B cell (primary cell): ENCODE measurements at regions not wholly inside any gene's neighbourhood (a gene's known extent, or its start where the extent isn't known, plus 50 kb on each side); places are given as distances from the start of the nearest gene placed in this dataset.
"Not testable (repeated sequence)": the region's sequence is repeated elsewhere in the genome, so short reads cannot be mapped to it uniquely, and the experiment has no call there.

Experiments
- ATAC-seq: fragments of 200-7000 bp; cut with Tn5 transposase; one replicate; pipeline ENCODE4 v1.10.0; 2021; ENCODE audit warnings: low read depth, mild to moderate bottlenecking, moderate number of reproducible peaks, moderate library complexity
- CTCF ChIA-PET: fragments of 350-600 bp; sonication (Branson Sonifier 250); formaldehyde crosslinking; loops from one replicate; lab custom pipeline; 2021; ENCODE audit warnings: antibody characterized with exemption, inconsistent platforms; lab: Charles Lee
- POLR2A ChIA-PET: fragments of 350-600 bp; sonication (Branson Sonifier 250); formaldehyde crosslinking; loops from one replicate; lab custom pipeline; 2021; ENCODE audit warnings: antibody characterized with exemption; lab: Charles Lee
- DNase-seq: peaks from one replicate; pipeline ENCODE4 v3.0.0; 2013
- H2AFZ ChIP-seq: 2 replicates; pipeline ENCODE4 v1.6.1; 2012; ENCODE audit warnings: mild to moderate bottlenecking, low read depth, low read length; ENCODE audit not compliant: insufficient read depth, poor library complexity, severe bottlenecking
- H3K27ac ChIP-seq, 2 donors: 1 replicate in 1 of 2; 2 replicates in 1 of 2; pipeline ENCODE4 v1.5.1; 2012 to 2013; ENCODE audit warnings: low read length in 2 of 2, mild to moderate bottlenecking in 2 of 2, moderate library complexity in 1 of 2
- H3K27me3 ChIP-seq, 4 experiments: fragments of 200-600 bp in 1 of 4; sonication (generic) in 1 of 4; replicated peaks in 1 of 4; 1 replicate in 2 of 4; 2 replicates in 2 of 4; pipeline versions ENCODE4 v1.6.1 to v1.7.0; 2013 to 2016; ENCODE audit warnings: low read length in 3 of 4, mild to moderate bottlenecking in 2 of 4, mixed read lengths in 1 of 4, moderate library complexity in 1 of 4; ENCODE audit not compliant: insufficient read depth in 4 of 4, control insufficient read depth in 3 of 4; ENCODE audit errors: control extremely low read depth in 1 of 4
- H3K36me3 ChIP-seq, 2 experiments: replicated peaks in 1 of 2; 1 replicate in 1 of 2; 2 replicates in 1 of 2; pipeline versions ENCODE4 v1.6.1 to v1.7.1; 2013; ENCODE audit warnings: low read length in 1 of 2; ENCODE audit not compliant: insufficient read depth in 2 of 2, control insufficient read depth in 1 of 2; ENCODE audit errors: control extremely low read depth in 1 of 2, extremely low read depth in 1 of 2
- H3K4me1 ChIP-seq, 2 donors: fragments of 200-600 bp in 1 of 2; sonication (generic) in 1 of 2; 1 replicate in 1 of 2; 2 replicates in 1 of 2; pipeline versions ENCODE4 v1.5.1 to v1.6.1; 2013 to 2017; ENCODE audit warnings: low read length in 2 of 2; ENCODE audit not compliant: control insufficient read depth in 2 of 2, insufficient read depth in 2 of 2
- H3K4me2 ChIP-seq: replicated peaks from 2 replicates; pipeline ENCODE3; 2012; ENCODE audit warnings: mild to moderate bottlenecking, low read depth, low read length; ENCODE audit not compliant: poor library complexity, severe bottlenecking
- H3K4me3 ChIP-seq, 5 experiments: fragments of 200-600 bp in 1 of 5; sonication (generic) in 1 of 5; 1 replicate in 3 of 5; 2 replicates in 2 of 5; pipeline versions ENCODE4 v1.5.1 to v1.7.0; 2011 to 2016; ENCODE audit warnings: low read length in 4 of 5, mild to moderate bottlenecking in 4 of 5, low read depth in 2 of 5, control low read depth in 1 of 5, moderate library complexity in 1 of 5; ENCODE audit not compliant: insufficient read depth in 1 of 5; ENCODE audit errors: control extremely low read depth in 1 of 5, extremely low read depth in 1 of 5
- H3K79me2 ChIP-seq: fragments of 200-600 bp; sonication (generic); one replicate; pipeline ENCODE4 v1.6.0; 2016; ENCODE audit warnings: low read length; ENCODE audit not compliant: control insufficient read depth, insufficient read depth
- H3K9ac ChIP-seq: fragments of 200-600 bp; sonication (generic); 2 replicates; pipeline ENCODE4 v1.6.1; 2017; ENCODE audit warnings: mild to moderate bottlenecking, low read length, moderate library complexity
- H3K9me3 ChIP-seq, 3 donors: one replicate each; pipeline versions ENCODE4 v1.6.1 to v1.7.1; 2013; ENCODE audit warnings: low read length in 2 of 3; ENCODE audit not compliant: control insufficient read depth in 2 of 3, insufficient read depth in 1 of 3; ENCODE audit errors: control extremely low read depth in 1 of 3
- H4K20me1 ChIP-seq: 2 replicates; pipeline ENCODE4 v1.6.0; 2012; ENCODE audit warnings: mild to moderate bottlenecking, low read length; ENCODE audit not compliant: insufficient read depth, control insufficient read depth, poor library complexity, severe bottlenecking
- H3K27ac Mint-ChIP-seq: one replicate; pipeline ENCODE4 v1.8.0; 2021; ENCODE audit warnings: mixed read lengths
- H3K27me3 Mint-ChIP-seq: one replicate; pipeline ENCODE4 v1.8.0; 2021; ENCODE audit warnings: mixed read lengths
- H3K4me1 Mint-ChIP-seq: one replicate; pipeline ENCODE4 v1.8.0; 2021; ENCODE audit warnings: mixed read lengths
- H3K4me3 Mint-ChIP-seq: one replicate; pipeline ENCODE4 v1.8.0; 2021; ENCODE audit warnings: mixed read lengths
- H3K9me3 Mint-ChIP-seq: one replicate; pipeline ENCODE4 v1.8.0; 2022; ENCODE audit warnings: mixed read lengths; ENCODE audit not compliant: insufficient read depth
- CTCF ChIP-seq: fragments of 200-600 bp; IDR thresholded peaks from one replicate; pipeline ENCODE4 v1.8.0; 2022; ENCODE audit warnings: antibody characterized with exemption, mild to moderate bottlenecking
- EZH2 ChIP-seq: IDR thresholded peaks from 2 replicates; pipeline ENCODE4 v1.6.1; 2012; ENCODE audit warnings: borderline replicate concordance, low read depth, mild to moderate bottlenecking, moderate library complexity, low read length; ENCODE audit not compliant: insufficient read depth, poor library complexity, severe bottlenecking
- WGBS: methylation state at CpG from one replicate; pipeline ENCODE4 v1.1.5; 2013; ENCODE audit warnings: missing lambda C conversion rate; ENCODE audit not compliant: insufficient coverage; 5-methylcytosine and 5-hydroxymethylcytosine counted together
- intact Hi-C: fragments of 100-400 bp; cut with micrococcal nuclease; formaldehyde crosslinking; loops from one replicate; pipeline ENCODE4 v1.10.0; 2022

- no peak overlapping the region for H3K27ac Mint-ChIP-seq
- H3K9me3 Mint-ChIP-seq, result no peaks in the 10 kb centered on the region
- no peak overlapping the region for H3K27ac ChIP-seq
- no CpG with 5 or more reads among the region's 2 CpGs for WGBS
- no peaks in the 10 kb centered on the region for H3K36me3 ChIP-seq
- intact Hi-C loops, result no loop called here
- H3K4me1 Mint-ChIP-seq, result no peaks in the 10 kb centered on the region
- no peaks in the 10 kb centered on the region for H3K27me3 ChIP-seq
- no peak overlapping the region for H3K4me3 ChIP-seq
- H3K27me3 Mint-ChIP-seq, result peaks cover 30% of the 10 kb centered on the region
- ChIA-PET CTCF (no interaction called here), POLR2A (no interaction called here)
- no peak overlapping the region for H2AFZ ChIP-seq
- H3K4me2 ChIP-seq, result no peak overlapping the region
- DNase-seq (no peak), ATAC-seq (no peak)
- no peak overlapping the region for H3K4me3 Mint-ChIP-seq
- H3K4me1 ChIP-seq, result no peaks in the 10 kb centered on the region
- TF ChIP-seq EZH2 (no peak), CTCF (no peak)
- no peak overlapping the region for H3K9ac ChIP-seq
- H3K79me2 ChIP-seq, result no peaks in the 10 kb centered on the region
- H3K9me3 ChIP-seq, result no peaks in the 10 kb centered on the region
- H4K20me1 ChIP-seq, result no peaks in the 10 kb centered on the region
Observed at GRCh38 chr14:66010695-66011094, 475.5 kb upstream of the CCDC196 start.

DNA sequence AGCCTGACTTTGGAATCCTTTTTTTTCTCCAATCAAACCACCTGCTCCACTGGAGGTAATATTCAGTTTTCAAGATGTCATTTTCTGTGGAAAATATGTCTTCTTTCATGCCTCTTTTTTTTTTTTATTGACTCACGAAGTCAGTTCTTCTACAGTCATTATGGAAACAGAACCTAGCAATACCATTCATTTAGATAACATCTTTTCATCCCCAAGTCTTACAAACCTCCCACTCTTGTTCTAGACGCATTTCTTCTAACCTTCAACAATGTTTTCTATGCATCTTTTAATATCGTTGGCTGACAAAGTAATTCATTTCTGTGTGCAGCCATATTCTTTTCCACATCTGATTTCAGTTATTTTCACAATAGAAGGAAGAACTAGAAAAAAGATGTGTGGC, 474.3 kb upstream of the CCDC196 start:
- WGBS, result 14% methylated on average over 1 of the region's 3 CpGs
- Histone ChIP-seq H4K20me1 (no peaks in the 10 kb centered on the region), H2AFZ (no peak overlapping the region), H3K27me3 (peaks cover 0 to 3% (median 0%) of the 10 kb centered on the region in 4 experiments), H3K27ac (no peak overlapping the region), H3K9ac (no peak overlapping the region), H3K4me3 (no peak overlapping the region), H3K79me2 (no peaks in the 10 kb centered on the region), H3K4me2 (no peak overlapping the region), H3K36me3 (no peaks in the 10 kb centered on the region), H3K4me1 (no peaks in the 10 kb centered on the region), H3K9me3 (no peaks in the 10 kb centered on the region)
- ChIA-PET CTCF (no interaction called here), POLR2A (no interaction called here)
- no peak for TF ChIP-seq EZH2
- no peak for TF ChIP-seq CTCF
- Mint-ChIP-seq H3K27ac (no peak overlapping the region), H3K4me3 (no peak overlapping the region), H3K4me1 (no peaks in the 10 kb centered on the region), H3K27me3 (peaks cover 30% of the 10 kb centered on the region), H3K9me3 (no peaks in the 10 kb centered on the region)
- no peak for ATAC-seq
- intact Hi-C loops, result no loop called here
- DNase-seq, result no peak

DNA sequence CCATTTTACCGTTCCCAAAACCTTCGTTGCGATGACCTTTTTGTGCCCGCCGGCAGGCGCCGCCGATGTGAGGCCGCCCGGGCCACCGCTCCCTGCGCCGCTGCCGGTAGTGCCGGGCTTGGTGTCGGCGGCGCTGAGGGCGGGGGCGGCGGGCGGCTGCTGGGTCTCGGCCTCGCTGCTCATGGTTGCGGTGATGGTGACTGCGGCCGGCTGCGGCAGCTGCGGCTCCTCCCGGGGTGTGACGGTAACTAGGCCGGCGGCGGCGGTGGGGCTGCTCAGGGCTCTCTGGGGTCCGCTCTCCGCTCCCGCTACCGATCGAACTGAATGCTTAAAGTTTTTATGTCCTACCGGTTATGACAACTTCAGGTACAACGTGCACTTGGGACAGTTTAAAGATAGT, 472.6 kb upstream of the CCDC196 start:
- H3K4me2 ChIP-seq, H3K4me1 Mint-ChIP-seq, intact Hi-C loops, H3K27me3 ChIP-seq, H2AFZ ChIP-seq, H3K79me2 ChIP-seq, H3K9ac ChIP-seq, CTCF ChIA-PET, H3K27ac Mint-ChIP-seq, H3K4me3 Mint-ChIP-seq, H3K9me3 Mint-ChIP-seq, H4K20me1 ChIP-seq, H3K27ac ChIP-seq, H3K4me3 ChIP-seq, POLR2A ChIA-PET, DNase-seq, H3K9me3 ChIP-seq, ATAC-seq, H3K4me1 ChIP-seq, H3K36me3 ChIP-seq: not testable (repeated sequence)
- 95% methylated on average over 40 of the region's 42 CpGs for WGBS
- peaks cover 20% of the 10 kb centered on the region for H3K27me3 Mint-ChIP-seq
